HUES6 (cell line): ENCODE measurements at regions not wholly inside any gene's neighbourhood (a gene's known extent, or its start where the extent isn't known, plus 50 kb on each side); places are given as distances from the start of the nearest gene placed in this dataset.

Source experiments
- H3K27ac ChIP-seq: 2 replicates; pipeline ENCODE4 v1.7.0; 2013; ENCODE audit warnings: low read depth, mild to moderate bottlenecking, low read length, inconsistent platforms
- H3K27me3 ChIP-seq: 2 replicates; pipeline ENCODE4 v1.6.1; 2013; ENCODE audit warnings: low read length; ENCODE audit not compliant: control insufficient read depth, insufficient read depth
- H3K36me3 ChIP-seq: 2 replicates; pipeline ENCODE4 v1.6.1; 2013; ENCODE audit warnings: low read length; ENCODE audit not compliant: control insufficient read depth, insufficient read depth
- H3K4me1 ChIP-seq: 2 replicates; pipeline ENCODE4 v1.6.1; 2013; ENCODE audit warnings: low read length; ENCODE audit not compliant: control insufficient read depth, insufficient read depth
- H3K4me3 ChIP-seq: 2 replicates; pipeline ENCODE4 v1.5.1; 2013; ENCODE audit warnings: low read depth, low read length
- H3K9ac ChIP-seq: one replicate; pipeline ENCODE4 v1.6.1; 2013; ENCODE audit warnings: mild to moderate bottlenecking, low read length
- H3K9me3 ChIP-seq: 2 replicates; pipeline ENCODE4 v1.6.1; 2013; ENCODE audit warnings: low read depth, low read length; ENCODE audit not compliant: control insufficient read depth, insufficient read depth

DNA sequence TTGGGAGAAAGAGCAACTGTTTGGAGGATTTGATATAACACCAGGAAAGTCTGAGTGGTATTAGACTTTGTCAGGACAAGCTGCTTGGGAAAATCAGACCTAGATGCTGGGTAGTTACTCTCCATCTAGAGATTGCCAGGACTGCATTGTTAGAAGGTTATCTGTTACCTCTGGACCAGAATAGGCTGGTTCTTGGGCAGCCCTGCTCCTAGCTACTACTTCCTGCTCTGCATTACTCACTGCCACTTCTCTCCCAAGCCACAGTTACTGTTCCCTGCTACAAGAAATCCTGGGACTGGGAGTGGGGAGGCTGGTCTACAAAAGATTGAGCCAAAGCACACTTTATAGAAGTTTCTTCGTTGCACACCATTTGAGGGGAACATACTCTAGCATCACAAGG is 95.5 kb upstream of the KCNN2 start:
- Histone ChIP-seq H3K4me1 (no peaks in the 10 kb centered on the region), H3K4me3 (no peak overlapping the region), H3K27ac (no peak overlapping the region), H3K36me3 (no peaks in the 10 kb centered on the region), H3K9ac (no peak overlapping the region), H3K27me3 (no peaks in the 10 kb centered on the region), H3K9me3 (no peaks in the 10 kb centered on the region)

DNA sequence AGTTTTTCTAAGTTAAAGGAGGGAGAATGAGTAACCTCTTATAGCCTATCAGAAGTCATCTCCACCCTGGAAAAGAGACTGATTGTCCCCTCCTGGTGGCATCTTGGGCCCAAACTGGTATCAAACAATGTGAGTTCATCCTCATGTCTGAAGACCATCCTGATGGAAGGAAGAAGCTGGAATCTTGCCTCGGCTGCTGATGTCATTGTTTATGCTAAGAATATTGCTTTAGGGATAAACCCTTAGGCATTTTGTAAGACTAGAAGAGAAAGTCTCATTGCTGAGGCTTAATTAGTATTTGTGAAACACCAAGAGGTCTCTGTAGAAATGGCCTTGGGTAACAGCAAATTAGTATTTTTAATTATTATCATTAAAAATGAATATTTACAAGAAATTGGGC is 65.7 kb upstream of the KCNN2 start:
- Histone ChIP-seq H3K4me3 (no peak overlapping the region), H3K27me3 (no peaks in the 10 kb centered on the region), H3K27ac (no peak overlapping the region), H3K9me3 (peaks cover 10% of the 10 kb centered on the region), H3K36me3 (no peaks in the 10 kb centered on the region), H3K4me1 (no peaks in the 10 kb centered on the region), H3K9ac (no peak overlapping the region)

DNA sequence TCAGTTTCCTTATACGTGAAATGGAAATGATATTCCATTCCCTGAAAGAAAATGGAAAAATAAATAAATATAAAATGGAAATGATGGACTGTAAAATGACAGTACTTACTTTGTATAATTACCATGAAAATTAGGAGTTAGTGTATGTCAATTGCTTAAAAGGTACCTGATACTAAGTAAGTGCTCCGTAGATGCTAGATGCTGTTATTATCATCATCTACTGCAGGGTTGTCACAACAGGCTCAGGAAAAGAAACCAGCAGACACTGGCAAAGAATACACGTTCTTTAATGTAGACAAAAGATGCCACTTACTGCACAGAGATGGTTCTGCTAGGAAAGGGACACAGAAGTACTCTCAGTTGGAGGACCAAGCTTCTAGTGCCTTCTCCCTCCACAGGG is 64.0 kb upstream of the KCNN2 start:
- peaks cover 10% of the 10 kb centered on the region for H3K9me3 ChIP-seq
- H3K4me1 ChIP-seq, result no peaks in the 10 kb centered on the region
- H3K9ac ChIP-seq, result no peak overlapping the region
- H3K4me3 ChIP-seq, result no peak overlapping the region
- no peaks in the 10 kb centered on the region for H3K27me3 ChIP-seq
- no peaks in the 10 kb centered on the region for H3K36me3 ChIP-seq
- H3K27ac ChIP-seq, result no peak overlapping the region

DNA sequence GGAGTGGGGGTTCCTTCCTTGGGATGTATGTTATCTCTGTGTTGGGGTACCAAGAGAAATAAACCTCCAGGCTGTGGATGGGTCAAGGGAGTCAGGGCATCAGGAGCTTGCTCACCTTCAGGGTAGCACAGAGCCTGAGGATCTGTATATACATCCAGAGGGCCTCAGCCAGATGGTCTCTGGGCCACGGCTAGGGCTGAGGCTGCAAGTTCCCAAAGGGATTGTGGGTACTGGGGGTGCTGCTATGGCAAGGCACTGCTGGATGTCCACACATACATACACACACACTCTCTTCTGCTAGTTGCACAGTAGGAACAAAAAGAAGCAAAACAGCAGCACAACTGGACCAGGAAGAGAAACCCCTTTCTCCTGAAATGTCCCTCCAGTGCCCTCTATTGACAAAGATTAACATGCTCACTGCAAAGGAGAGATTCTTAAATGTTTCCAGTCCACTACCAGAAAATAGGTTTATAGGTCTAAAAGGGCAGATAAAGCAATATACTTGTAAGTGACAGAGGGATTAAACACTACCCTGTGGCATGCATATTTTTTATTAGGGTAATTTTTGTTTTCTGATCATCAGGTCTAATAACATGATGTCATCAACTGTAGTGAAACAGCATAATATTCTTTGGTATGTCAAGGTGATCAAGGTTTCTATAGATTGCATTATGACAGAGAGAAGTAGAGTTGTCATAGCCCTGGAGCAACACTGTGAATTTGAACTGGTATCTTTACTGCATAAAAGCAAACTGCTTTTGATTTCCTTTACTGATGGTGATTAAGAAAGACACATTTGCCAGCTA is 56.3 kb upstream of the KCNN2 start:
- H3K27me3 ChIP-seq, result no peaks in the 10 kb centered on the region
- H3K9me3 ChIP-seq, result no peaks in the 10 kb centered on the region
- H3K4me3 ChIP-seq, result no peak overlapping the region

DNA sequence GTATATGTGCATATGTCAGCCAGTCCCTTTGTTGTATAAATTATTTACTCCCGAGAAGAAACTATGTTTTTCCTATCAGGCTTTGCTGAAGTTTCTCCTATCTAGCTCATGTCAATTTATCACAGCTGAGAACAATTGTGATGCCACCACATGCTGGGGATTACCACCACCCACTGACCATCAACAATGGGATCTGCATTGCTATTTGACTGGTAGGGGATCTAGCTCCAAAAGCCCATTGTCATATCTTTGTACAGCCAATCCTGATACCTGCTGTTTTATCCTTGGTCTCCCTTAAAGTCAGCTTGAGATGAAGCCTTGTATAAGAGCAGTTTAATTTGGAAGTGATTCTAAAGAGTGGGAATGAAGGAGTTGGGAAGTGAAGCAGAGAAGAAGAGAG is 53.9 kb upstream of the KCNN2 start:
- H3K9me3 ChIP-seq, result no peaks in the 10 kb centered on the region
- no peak overlapping the region for H3K27ac ChIP-seq
- H3K36me3 ChIP-seq, result no peaks in the 10 kb centered on the region
- H3K27me3 ChIP-seq, result no peaks in the 10 kb centered on the region
- no peak overlapping the region for H3K9ac ChIP-seq
- H3K4me1 ChIP-seq, result peaks cover 29% of the 10 kb centered on the region
- H3K4me3 ChIP-seq, result no peak overlapping the region

More for the DNA sequence above, 56.3 kb upstream of the KCNN2 start:
- H3K36me3 ChIP-seq, result no peaks in the 10 kb centered on the region
- H3K9ac ChIP-seq, result no peak overlapping the region
- H3K27ac ChIP-seq, result no peak overlapping the region
- H3K4me1 ChIP-seq, result peaks cover 17% of the 10 kb centered on the region

DNA sequence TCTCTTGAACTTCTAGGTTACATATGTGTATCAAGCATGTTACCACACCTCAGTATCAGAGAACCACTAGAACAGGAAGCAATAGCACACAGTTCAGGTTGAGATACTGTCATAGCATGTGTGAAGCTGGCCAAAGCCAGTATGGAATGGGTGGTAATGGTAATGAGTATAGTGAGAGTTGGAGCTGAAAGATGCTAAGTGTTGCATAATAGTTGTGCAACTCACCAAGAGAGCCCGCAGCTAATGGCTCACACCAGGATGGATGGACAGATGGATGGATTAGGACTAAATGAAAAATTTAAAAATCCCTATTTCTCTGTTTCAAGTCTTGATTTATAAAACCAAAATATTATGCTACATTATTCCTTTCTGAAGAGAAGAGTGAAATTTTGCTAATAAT is 53.4 kb upstream of the KCNN2 start:
- no peaks in the 10 kb centered on the region for H3K36me3 ChIP-seq
- H3K4me1 ChIP-seq, result peaks cover 29% of the 10 kb centered on the region
- H3K9ac ChIP-seq, result no peak overlapping the region
- H3K9me3 ChIP-seq, result no peaks in the 10 kb centered on the region
- H3K4me3 ChIP-seq, result no peak overlapping the region
- H3K27me3 ChIP-seq, result no peaks in the 10 kb centered on the region
- H3K27ac ChIP-seq, result no peak overlapping the region

DNA sequence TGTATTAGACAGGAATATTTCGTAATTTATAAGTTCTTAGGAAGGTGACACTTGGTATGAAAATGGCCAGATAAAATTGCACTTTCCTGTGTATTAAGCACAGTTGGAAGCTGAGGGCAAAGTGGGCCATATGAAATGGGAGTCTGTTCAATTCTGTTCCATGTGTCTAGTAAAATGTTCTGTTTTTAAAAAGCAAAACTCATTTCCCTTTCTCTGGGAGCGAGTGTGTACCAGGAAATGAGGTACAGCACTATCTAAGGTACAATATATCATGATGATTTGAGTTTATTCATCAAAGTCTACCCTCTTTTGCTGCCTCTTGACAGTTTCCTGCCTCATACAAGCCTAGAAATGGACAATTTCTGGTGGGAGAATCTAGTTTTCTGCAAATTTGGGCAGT is 51.2 kb upstream of the KCNN2 start:
- no peaks in the 10 kb centered on the region for H3K9me3 ChIP-seq
- H3K9ac ChIP-seq, result no peak overlapping the region
- peaks cover 25% of the 10 kb centered on the region for H3K4me1 ChIP-seq
- H3K27ac ChIP-seq, result no peak overlapping the region
- H3K27me3 ChIP-seq, result no peaks in the 10 kb centered on the region
- H3K4me3 ChIP-seq, result no peak overlapping the region
- no peaks in the 10 kb centered on the region for H3K36me3 ChIP-seq

DNA sequence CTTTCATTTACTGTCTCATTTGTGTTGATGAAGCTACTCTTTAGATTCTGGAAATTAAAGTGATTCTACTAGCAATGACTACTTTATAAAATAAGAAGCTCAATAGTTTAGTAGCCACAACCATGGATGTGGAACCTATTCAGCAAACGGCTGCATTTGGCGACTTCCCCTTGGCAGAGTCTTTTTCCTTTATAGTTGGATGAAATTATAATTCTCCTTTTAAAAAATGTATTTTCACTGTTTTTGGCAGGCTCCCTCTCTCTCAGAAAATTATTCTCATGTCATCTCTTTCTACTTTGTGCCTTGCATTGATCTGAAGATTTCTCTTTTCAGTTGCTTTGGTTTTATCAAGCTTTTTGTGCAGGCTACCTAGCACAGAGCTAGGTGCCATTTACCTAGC is 50.6 kb upstream of the KCNN2 start:
- Histone ChIP-seq H3K27ac (no peak overlapping the region), H3K9ac (no peak overlapping the region), H3K36me3 (no peaks in the 10 kb centered on the region), H3K27me3 (no peaks in the 10 kb centered on the region), H3K4me1 (peaks cover 27% of the 10 kb centered on the region), H3K9me3 (no peaks in the 10 kb centered on the region), H3K4me3 (no peak overlapping the region)

DNA sequence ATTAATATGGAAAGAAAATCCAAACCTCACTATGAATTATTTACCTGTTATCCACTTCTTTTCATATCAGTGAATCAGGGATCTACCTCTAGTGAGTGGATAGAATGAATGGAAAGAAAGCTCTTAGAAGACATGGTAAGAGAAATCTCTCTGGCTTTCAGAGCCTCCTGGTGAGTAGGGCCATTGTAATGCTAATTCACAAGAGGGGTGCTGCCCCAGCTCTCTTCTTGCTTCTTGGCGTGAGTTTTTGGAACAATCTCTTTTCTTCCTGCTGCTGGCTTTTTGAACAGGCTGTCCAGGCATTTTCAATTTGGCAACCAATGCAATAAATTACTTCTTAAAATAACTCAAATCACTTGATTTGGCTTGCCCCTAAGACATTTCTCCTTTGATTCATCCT is 49.9 kb upstream of the KCNN2 start:
- Histone ChIP-seq H3K4me1 (peaks cover 28% of the 10 kb centered on the region), H3K4me3 (no peak overlapping the region), H3K9ac (no peak overlapping the region), H3K27me3 (no peaks in the 10 kb centered on the region), H3K36me3 (no peaks in the 10 kb centered on the region), H3K9me3 (no peaks in the 10 kb centered on the region), H3K27ac (no peak overlapping the region)
